ENCODE measurements at regions not wholly inside any gene's neighbourhood (a gene's known extent, or its start where the extent isn't known, plus 50 kb on each side); places are given as distances from the start of the nearest gene placed in this dataset.
"Not testable (repeated sequence)": the region's sequence is repeated elsewhere in the genome, so short reads cannot be mapped to it uniquely, and the experiment has no call there.

GRCh38 chr5:143629871-143630659, 181.9 kb upstream of the HMHB1 start:
- no peak for DNase-seq (ENCODE audit: low spot score)

GRCh38 chr5:143625048-143625447, 186.9 kb upstream of the HMHB1 start:
- DNase-seq (ENCODE audit: low spot score), result not testable (repeated sequence)

- DNase-seq (ENCODE audit: low spot score), result no peak
These were observed 187.5 kb upstream of the HMHB1 start for GRCh38 chr5:143624465-143624864.

- DNase-seq (ENCODE audit: low spot score), result no peak
These were observed 192.9 kb upstream of the HMHB1 start for GRCh38 chr5:143619040-143619439.

GRCh38 chr5:143618141-143618540, 193.8 kb upstream of the HMHB1 start:
- DNase-seq (ENCODE audit: low spot score), result no peak

GRCh38 chr5:143614831-143615230, 197.1 kb upstream of the HMHB1 start:
- no peak for DNase-seq (ENCODE audit: low spot score)

- DNase-seq (ENCODE audit: low spot score), result no peak
These were observed 198.6 kb upstream of the HMHB1 start for GRCh38 chr5:143613329-143613728.

GRCh38 chr5:143610946-143611345, 201.0 kb upstream of the HMHB1 start:
- no peak for DNase-seq (ENCODE audit: low spot score)

- no peak for DNase-seq (ENCODE audit: low spot score)
These were observed 202.7 kb upstream of the NR3C1 start for GRCh38 chr5:143606043-143606752.

GRCh38 chr5:143605403-143606005, 202.0 kb upstream of the NR3C1 start:
- DNase-seq (ENCODE audit: low spot score), result no peak

GRCh38 chr5:143601917-143602333, 198.4 kb upstream of the NR3C1 start:
- no peak for DNase-seq (ENCODE audit: low spot score)

- DNase-seq (ENCODE audit: low spot score), result no peak
These were observed 197.9 kb upstream of the NR3C1 start for GRCh38 chr5:143601357-143601756.

- DNase-seq (ENCODE audit: low spot score), result no peak
These were observed 197.1 kb upstream of the NR3C1 start for GRCh38 chr5:143600396-143601075.

- no peak for DNase-seq (ENCODE audit: low spot score)
These were observed 196.0 kb upstream of the NR3C1 start for GRCh38 chr5:143599474-143599873.

GRCh38 chr5:143596824-143597223, 193.3 kb upstream of the NR3C1 start:
- DNase-seq (ENCODE audit: low spot score), result no peak

- DNase-seq (ENCODE audit: low spot score), result no peak
These were observed 191.7 kb upstream of the NR3C1 start for GRCh38 chr5:143594902-143595818.

- no peak for DNase-seq (ENCODE audit: low spot score)
These were observed 190.2 kb upstream of the NR3C1 start for GRCh38 chr5:143593723-143594122.

GRCh38 chr5:143592648-143593047, 189.2 kb upstream of the NR3C1 start:
- DNase-seq (ENCODE audit: low spot score), result no peak

- no peak for DNase-seq (ENCODE audit: low spot score)
These were observed 185.6 kb upstream of the NR3C1 start for GRCh38 chr5:143588933-143589662.

- not testable (repeated sequence) for DNase-seq (ENCODE audit: low spot score)
These were observed 184.6 kb upstream of the NR3C1 start for GRCh38 chr5:143588121-143588520.
